Neural progenitor cell (in vitro differentiated cells): ENCODE measurements at regions not wholly inside any gene's neighbourhood (a gene's known extent, or its start where the extent isn't known, plus 50 kb on each side); places are given as distances from the start of the nearest gene placed in this dataset.

Experiments used
- DNase-seq: peaks from one replicate; pipeline ENCODE4 v3.0.0-alpha.2; 2016; ENCODE audit warnings: low spot score
- H2AFZ ChIP-seq: fragments of 200-600 bp; sonication (generic); replicated peaks from 2 replicates; pipeline ENCODE4 v1.6.1; 2016; ENCODE audit warnings: antibody characterized with exemption
- H3F3A ChIP-seq: fragments of 200-600 bp; sonication (generic); 2 replicates; pipeline ENCODE4 v1.6.1; 2016; ENCODE audit warnings: antibody characterized with exemption, low read depth
- H3K27ac ChIP-seq: fragments of 200-600 bp; sonication (generic); 2 replicates; pipeline ENCODE4 v1.5.1; 2016; ENCODE audit warnings: mild to moderate bottlenecking
- H3K27me3 ChIP-seq: fragments of 200-600 bp; sonication (generic); 2 replicates; pipeline ENCODE4 v1.6.1; 2016; ENCODE audit warnings: mild to moderate bottlenecking, moderate library complexity
- H3K36me3 ChIP-seq: fragments of 200-600 bp; sonication (generic); 2 replicates; pipeline ENCODE4 v1.5.1; 2016
- H3K4me1 ChIP-seq: fragments of 200-600 bp; sonication (generic); 2 replicates; pipeline ENCODE4 v1.6.1; 2016; ENCODE audit warnings: mixed run types
- H3K4me2 ChIP-seq: fragments of 200-600 bp; sonication (generic); 2 replicates; pipeline ENCODE4 v1.6.1; 2016
- H3K4me3 ChIP-seq: fragments of 200-600 bp; sonication (generic); 2 replicates; pipeline ENCODE4 v1.5.1; 2016
- H3K79me2 ChIP-seq: fragments of 200-600 bp; sonication (generic); 2 replicates; pipeline ENCODE4 v1.6.1; 2016; ENCODE audit warnings: low read depth
- H3K9ac ChIP-seq: fragments of 200-600 bp; sonication (generic); 2 replicates; pipeline ENCODE4 v1.6.1; 2016
- H3K9me3 ChIP-seq: fragments of 200-600 bp; sonication (generic); 2 replicates; pipeline ENCODE4 v1.5.1; 2016; ENCODE audit warnings: low read depth
- H4K20me1 ChIP-seq: fragments of 200-600 bp; sonication (generic); 2 replicates; pipeline ENCODE4 v1.6.1; 2016; ENCODE audit warnings: low read depth
- H3K27ac Mint-ChIP-seq: 3 replicates; pipeline ENCODE4 v1.8.0; 2021; ENCODE audit warnings: mixed read lengths
- H3K27me3 Mint-ChIP-seq: 2 replicates; pipeline ENCODE4 v1.8.0; 2022; ENCODE audit warnings: low read depth, mild to moderate bottlenecking, inconsistent platforms, moderate library complexity, mixed read lengths; ENCODE audit not compliant: insufficient read depth
- H3K36me3 Mint-ChIP-seq: 3 replicates; pipeline ENCODE4 v1.8.0; 2021; ENCODE audit warnings: mixed read lengths
- H3K4me1 Mint-ChIP-seq: 3 replicates; pipeline ENCODE4 v1.8.0; 2021; ENCODE audit warnings: mixed read lengths
- H3K4me3 Mint-ChIP-seq: 3 replicates; pipeline ENCODE4 v1.8.0; 2021; ENCODE audit warnings: mild to moderate bottlenecking, moderate library complexity, mixed read lengths
- H3K9me3 Mint-ChIP-seq: 3 replicates; pipeline ENCODE4 v1.8.0; 2020; ENCODE audit warnings: mixed read lengths
- EZH2 ChIP-seq: fragments of 200-600 bp; sonication (generic); IDR thresholded peaks from 2 replicates; pipeline ENCODE4 v1.6.1; 2017; ENCODE audit warnings: antibody characterized with exemption, mild to moderate bottlenecking, moderate library complexity
- EZH2phosphoT487 ChIP-seq: fragments of 200-600 bp; sonication (generic); IDR thresholded peaks from 2 replicates; pipeline ENCODE4 v1.6.1; 2017; ENCODE audit warnings: antibody characterized with exemption
- TF ChIP-seq, protein P1 (sequence below): fragments of 200-600 bp; sonication (generic); IDR thresholded peaks from 2 replicates; pipeline ENCODE4 v1.5.1; 2017; ENCODE audit warnings: antibody characterized with exemption, mild to moderate bottlenecking

GRCh38 chr5:155783246-155783645, 543.7 kb upstream of the SGCD start:
- H3K9me3 Mint-ChIP-seq, result peaks cover 6% of the 10 kb centered on the region
- Histone ChIP-seq H3K9me3 (no peaks in the 10 kb centered on the region), H3K27me3 (no peaks in the 10 kb centered on the region), H3K4me3 (no peak overlapping the region), H3K9ac (no peak overlapping the region), H4K20me1 (no peaks in the 10 kb centered on the region), H3F3A (no peaks in the 10 kb centered on the region), H2AFZ (no peak overlapping the region), H3K79me2 (no peaks in the 10 kb centered on the region), H3K4me1 (no peaks in the 10 kb centered on the region), H3K4me2 (no peak overlapping the region), H3K27ac (no peak overlapping the region), H3K36me3 (no peaks in the 10 kb centered on the region)
- no peaks in the 10 kb centered on the region for H3K4me1 Mint-ChIP-seq
- no peak overlapping the region for H3K4me3 Mint-ChIP-seq
- H3K27ac Mint-ChIP-seq, result no peak overlapping the region
- H3K36me3 Mint-ChIP-seq, result no peaks in the 10 kb centered on the region
- DNase-seq, result no peak
- no peak for TF ChIP-seq EZH2
- H3K27me3 Mint-ChIP-seq, result no peaks in the 10 kb centered on the region

- no peaks in the 10 kb centered on the region for H3K79me2 ChIP-seq
- H3F3A ChIP-seq, result no peaks in the 10 kb centered on the region
- no peaks in the 10 kb centered on the region for H3K4me1 ChIP-seq
- no peaks in the 10 kb centered on the region for H3K36me3 Mint-ChIP-seq
- no peaks in the 10 kb centered on the region for H3K27me3 Mint-ChIP-seq
- H3K4me3 ChIP-seq, result no peak overlapping the region
- H3K9ac ChIP-seq, result no peak overlapping the region
- no peaks in the 10 kb centered on the region for H3K9me3 ChIP-seq
- H3K27me3 ChIP-seq, result no peaks in the 10 kb centered on the region
- H3K27ac Mint-ChIP-seq, result no peak overlapping the region
- TF ChIP-seq, protein P1, sequence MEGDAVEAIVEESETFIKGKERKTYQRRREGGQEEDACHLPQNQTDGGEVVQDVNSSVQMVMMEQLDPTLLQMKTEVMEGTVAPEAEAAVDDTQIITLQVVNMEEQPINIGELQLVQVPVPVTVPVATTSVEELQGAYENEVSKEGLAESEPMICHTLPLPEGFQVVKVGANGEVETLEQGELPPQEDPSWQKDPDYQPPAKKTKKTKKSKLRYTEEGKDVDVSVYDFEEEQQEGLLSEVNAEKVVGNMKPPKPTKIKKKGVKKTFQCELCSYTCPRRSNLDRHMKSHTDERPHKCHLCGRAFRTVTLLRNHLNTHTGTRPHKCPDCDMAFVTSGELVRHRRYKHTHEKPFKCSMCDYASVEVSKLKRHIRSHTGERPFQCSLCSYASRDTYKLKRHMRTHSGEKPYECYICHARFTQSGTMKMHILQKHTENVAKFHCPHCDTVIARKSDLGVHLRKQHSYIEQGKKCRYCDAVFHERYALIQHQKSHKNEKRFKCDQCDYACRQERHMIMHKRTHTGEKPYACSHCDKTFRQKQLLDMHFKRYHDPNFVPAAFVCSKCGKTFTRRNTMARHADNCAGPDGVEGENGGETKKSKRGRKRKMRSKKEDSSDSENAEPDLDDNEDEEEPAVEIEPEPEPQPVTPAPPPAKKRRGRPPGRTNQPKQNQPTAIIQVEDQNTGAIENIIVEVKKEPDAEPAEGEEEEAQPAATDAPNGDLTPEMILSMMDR, result no peak
- no peak for TF ChIP-seq EZH2
- no peak for TF ChIP-seq EZH2phosphoT487
- no peak for DNase-seq
- H3K9me3 Mint-ChIP-seq, result peaks cover 6% of the 10 kb centered on the region
- H3K36me3 ChIP-seq, result no peaks in the 10 kb centered on the region
- no peaks in the 10 kb centered on the region for H4K20me1 ChIP-seq
- no peaks in the 10 kb centered on the region for H3K4me1 Mint-ChIP-seq
- H3K4me2 ChIP-seq, result no peak overlapping the region
- H3K27ac ChIP-seq, result no peak overlapping the region
- H3K4me3 Mint-ChIP-seq, result no peak overlapping the region
- no peak overlapping the region for H2AFZ ChIP-seq
Observed at GRCh38 chr5:155783791-155784190, 543.2 kb upstream of the SGCD start.

DNA sequence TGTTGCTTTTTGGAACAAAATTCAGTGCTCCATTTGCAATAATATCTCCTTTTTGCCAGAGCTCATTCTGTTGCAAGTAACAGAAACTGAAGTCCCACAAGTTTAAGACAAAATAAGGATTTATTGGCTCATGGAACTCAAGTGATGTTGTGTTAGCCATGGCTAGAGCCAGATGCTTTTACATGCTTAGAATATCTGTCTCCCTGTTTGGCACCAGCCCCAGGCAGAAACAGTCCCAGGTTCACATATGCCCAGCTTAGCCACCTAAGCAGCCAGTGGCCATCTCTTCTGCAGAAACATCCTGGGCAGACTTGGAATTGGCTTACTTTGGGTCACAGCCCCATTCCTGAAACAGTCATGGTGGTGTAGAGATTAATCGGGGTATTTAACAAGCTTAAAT, 540.9 kb upstream of the SGCD start:
- H3K4me1 ChIP-seq, result no peaks in the 10 kb centered on the region
- H3K9me3 ChIP-seq, result no peaks in the 10 kb centered on the region
- no peak for DNase-seq
- no peaks in the 10 kb centered on the region for H3K27me3 Mint-ChIP-seq
- H3K4me3 ChIP-seq, result no peak overlapping the region
- no peaks in the 10 kb centered on the region for H3K36me3 ChIP-seq
- no peaks in the 10 kb centered on the region for H3K4me1 Mint-ChIP-seq
- H3K79me2 ChIP-seq, result no peaks in the 10 kb centered on the region
- no peak overlapping the region for H3K4me2 ChIP-seq
- no peak overlapping the region for H3K27ac ChIP-seq
- no peak overlapping the region for H3K9ac ChIP-seq
- H3K4me3 Mint-ChIP-seq, result no peak overlapping the region
- H3F3A ChIP-seq, result no peaks in the 10 kb centered on the region
- H3K27ac Mint-ChIP-seq, result no peak overlapping the region
- H2AFZ ChIP-seq, result no peak overlapping the region
- H4K20me1 ChIP-seq, result no peaks in the 10 kb centered on the region
- no peaks in the 10 kb centered on the region for H3K27me3 ChIP-seq
- TF ChIP-seq EZH2phosphoT487, result no peak
- TF ChIP-seq, protein P1, result no peak
- no peak for TF ChIP-seq EZH2
- no peaks in the 10 kb centered on the region for H3K36me3 Mint-ChIP-seq
- H3K9me3 Mint-ChIP-seq, result peaks cover 5% of the 10 kb centered on the region

DNA sequence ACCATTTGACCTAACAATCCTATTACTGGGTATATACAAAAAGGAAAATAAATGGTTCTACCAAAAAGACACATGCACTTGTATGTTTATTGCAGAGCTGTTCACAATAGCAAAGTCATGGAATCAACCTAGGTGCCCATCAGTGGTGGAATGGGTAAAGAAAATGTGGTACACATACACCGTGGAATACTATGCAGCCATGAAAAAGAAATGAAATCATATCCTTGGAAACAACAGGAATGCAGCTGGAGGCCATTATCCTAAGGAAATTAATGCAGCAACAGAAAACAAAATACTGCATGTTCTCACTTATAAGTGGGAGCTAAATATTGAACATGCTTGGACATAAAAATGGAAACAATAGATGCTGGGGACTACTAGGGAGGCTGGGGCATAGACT, 534.1 kb upstream of the SGCD start:
- H2AFZ ChIP-seq, result no peak overlapping the region
- H4K20me1 ChIP-seq, result no peaks in the 10 kb centered on the region
- no peak overlapping the region for H3K4me3 Mint-ChIP-seq
- no peak overlapping the region for H3K4me2 ChIP-seq
- no peak overlapping the region for H3K9ac ChIP-seq
- H3K27me3 ChIP-seq, result no peaks in the 10 kb centered on the region
- no peak overlapping the region for H3K4me3 ChIP-seq
- DNase-seq, result no peak
- no peaks in the 10 kb centered on the region for H3K36me3 ChIP-seq
- no peaks in the 10 kb centered on the region for H3F3A ChIP-seq
- no peak overlapping the region for H3K27ac Mint-ChIP-seq
- no peaks in the 10 kb centered on the region for H3K79me2 ChIP-seq
- H3K4me1 ChIP-seq, result no peaks in the 10 kb centered on the region
- H3K36me3 Mint-ChIP-seq, result no peaks in the 10 kb centered on the region
- peaks cover 20% of the 10 kb centered on the region for H3K9me3 ChIP-seq
- peaks cover 22% of the 10 kb centered on the region for H3K9me3 Mint-ChIP-seq
- TF ChIP-seq EZH2phosphoT487 (no peak), EZH2 (no peak)
- TF ChIP-seq, protein P1, result no peak
- H3K27me3 Mint-ChIP-seq, result no peaks in the 10 kb centered on the region
- no peak overlapping the region for H3K27ac ChIP-seq
- no peaks in the 10 kb centered on the region for H3K4me1 Mint-ChIP-seq
